HG03066 (cell line): ENCODE measurements at regions not wholly inside any gene's neighbourhood (a gene's known extent, or its start where the extent isn't known, plus 50 kb on each side); places are given as distances from the start of the nearest gene placed in this dataset.

Experiments
- ATAC-seq: cut with Tn5 transposase; IDR thresholded peaks from one replicate; pipeline ENCODE4 v1.9.1; 2021; ENCODE audit warnings: low read depth; ENCODE audit not compliant: unreplicated experiment

DNA sequence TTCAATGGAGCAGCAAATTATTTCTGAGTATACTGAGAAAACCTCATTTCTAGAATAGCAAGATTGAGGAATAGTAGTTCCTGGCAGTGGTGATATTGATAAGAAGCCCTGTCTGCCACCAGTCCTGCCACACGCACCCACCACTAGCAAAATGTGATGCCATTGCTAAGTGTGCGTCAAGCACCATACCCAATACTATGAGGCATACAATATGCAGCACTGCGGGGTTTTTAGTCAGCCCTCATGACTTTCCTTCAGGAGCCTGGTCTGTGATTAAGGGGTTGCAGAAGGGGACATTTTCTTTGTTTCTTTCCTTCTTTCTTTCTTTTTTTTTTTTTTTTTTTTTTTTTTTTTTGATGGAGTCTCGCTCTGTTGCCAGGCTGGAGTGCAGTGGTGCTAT is 128.7 kb upstream of the USP38 start:
- ATAC-seq: no peak

DNA sequence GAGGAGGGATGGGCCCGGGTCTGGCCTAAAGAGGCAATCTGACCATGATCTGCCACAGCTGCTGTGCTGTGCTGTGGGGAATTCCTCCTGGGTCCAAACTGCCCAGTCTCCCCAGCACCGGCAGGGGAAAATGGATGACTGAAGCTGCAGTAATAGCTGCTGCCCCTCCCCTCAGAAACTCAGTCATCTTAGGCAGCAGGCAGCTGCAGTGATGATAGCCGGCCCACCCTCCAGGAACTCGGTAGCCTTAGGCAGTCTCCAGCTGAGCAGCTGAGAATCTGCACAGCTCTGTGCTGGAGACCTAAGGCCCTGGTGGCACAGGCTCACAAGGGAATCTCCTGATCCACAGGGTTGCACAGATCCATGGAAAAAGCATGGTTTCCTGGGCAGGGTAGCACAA is 113.4 kb upstream of the USP38 start:
- ATAC-seq: no peak

DNA sequence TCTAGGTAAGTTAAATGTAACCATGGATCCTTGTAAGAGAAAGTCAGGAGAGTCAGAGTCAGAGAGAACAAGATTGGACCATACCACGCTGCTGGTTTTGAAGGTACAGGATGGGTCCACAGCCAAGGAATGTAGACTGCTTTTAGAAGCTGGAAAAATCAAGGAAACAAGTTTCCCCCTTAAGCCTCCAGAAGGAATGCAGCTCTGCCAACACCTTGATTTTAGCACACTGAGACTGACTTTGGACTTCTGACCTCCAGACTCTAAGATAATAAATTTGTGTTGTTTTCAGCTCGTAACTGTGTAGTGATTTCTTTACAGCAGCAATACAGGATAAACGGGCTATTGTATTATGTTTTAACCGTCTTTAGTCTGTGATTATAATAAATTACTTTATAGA is 108.0 kb upstream of the USP38 start:
- ATAC-seq: no peak

DNA sequence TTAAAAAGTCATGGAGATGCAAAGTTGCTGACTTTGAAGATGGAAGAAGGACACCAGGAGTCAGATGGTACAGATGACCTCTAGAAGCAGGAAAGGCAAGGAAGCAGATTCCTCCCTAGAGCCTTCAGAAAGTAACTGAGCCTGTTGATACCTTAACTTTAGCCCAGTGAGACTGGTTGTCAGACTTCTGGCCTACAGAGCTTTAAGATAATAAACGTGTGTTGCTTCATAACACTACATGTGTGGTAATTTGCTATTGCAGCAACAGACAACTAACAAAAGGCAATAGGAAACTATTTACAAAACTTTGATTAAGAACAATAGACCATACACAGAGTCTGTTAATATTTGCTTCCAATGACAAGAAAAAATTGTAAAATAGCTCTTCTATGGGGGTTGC is 102.0 kb upstream of the USP38 start:
- ATAC-seq: no peak

DNA sequence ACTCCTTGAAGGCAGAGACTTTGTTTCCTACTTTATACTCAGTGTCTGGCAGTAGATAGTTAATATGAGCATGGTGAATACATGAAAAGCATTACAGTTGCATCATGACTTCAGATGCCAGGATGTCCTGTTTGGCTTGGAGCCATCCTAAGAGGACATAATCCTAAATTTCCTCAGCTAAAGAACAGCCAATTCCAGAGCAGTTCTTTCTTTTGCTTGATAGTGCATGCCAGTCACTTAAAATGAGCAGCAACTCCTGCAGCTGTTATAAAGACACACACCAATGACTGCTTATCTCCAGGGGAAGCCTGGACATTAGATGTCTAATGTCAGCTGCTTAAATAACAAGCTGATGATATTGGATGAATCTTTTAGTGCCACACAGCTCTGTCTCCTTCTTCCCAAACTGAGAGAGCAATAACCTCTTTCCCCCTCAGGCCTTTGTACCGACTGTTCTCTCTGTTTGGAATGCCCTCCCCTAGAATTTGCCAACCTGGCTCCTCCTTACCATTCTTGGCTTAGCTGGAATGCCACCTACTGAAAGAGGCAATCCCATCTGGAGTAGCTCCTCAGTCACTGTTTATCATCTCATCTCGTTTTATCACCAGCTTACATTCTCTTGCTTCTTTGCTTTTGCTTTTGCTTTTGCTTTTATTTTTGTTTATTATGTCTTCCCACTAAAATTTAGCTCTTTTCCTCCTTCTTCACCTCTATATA is 100.8 kb upstream of the USP38 start:
- ATAC-seq: no peak

DNA sequence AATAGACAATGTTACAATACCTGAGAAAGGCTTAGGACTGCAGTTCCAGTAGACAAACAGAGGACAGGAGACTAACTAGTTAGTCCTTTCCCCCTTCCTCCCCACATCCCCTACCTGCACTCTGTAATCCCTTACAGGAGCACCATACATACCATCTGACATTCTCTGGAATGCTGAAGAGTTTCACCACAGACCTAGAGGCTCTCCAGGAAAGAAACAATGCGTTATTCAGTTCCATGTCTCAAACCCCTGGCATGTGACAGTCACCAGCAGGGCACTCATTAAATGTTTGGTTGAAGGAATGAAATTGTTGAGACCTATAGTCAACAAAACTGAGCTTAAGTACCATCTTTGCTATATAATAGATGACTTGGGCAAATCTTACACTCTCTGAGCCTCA is 100.2 kb upstream of the USP38 start:
- ATAC-seq: no peak

DNA sequence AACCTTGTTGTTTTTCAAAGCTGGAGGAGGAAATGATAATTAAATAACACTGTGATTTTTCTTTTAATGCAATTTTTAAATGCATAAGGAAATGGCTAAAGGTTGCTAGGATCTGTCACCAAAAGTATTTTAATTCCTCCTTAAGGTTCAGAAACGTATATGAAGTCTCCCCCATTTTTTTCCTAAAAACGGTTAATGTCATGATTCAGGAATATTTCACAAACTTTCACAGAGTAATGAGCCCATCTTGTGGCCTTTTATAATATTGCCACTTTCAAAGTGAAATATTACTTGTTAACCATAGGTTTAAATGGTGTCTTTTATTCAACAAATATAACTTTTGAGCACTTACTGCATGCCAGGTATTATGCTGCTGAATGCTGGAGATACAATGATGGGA is 99.5 kb upstream of the USP38 start:
- no peak for ATAC-seq

DNA sequence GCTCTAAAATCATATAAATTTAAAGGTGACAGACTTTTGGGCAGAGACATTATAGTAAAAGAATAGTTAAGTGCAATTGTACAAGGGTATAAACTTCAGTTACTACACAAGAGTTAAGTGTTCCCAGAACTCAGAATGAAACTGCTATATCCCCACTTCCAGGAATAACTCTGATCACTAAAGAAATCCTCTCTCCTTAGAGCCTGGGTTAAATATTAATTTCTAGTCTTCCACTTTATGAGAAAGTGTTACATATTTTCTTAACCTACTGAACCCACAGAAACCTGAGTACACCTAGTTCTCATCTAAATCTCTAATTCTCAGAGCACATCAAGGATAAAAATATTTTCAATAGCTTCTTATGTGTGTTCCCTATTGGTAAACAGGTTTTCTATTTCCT is 99.1 kb upstream of the USP38 start:
- no peak for ATAC-seq

DNA sequence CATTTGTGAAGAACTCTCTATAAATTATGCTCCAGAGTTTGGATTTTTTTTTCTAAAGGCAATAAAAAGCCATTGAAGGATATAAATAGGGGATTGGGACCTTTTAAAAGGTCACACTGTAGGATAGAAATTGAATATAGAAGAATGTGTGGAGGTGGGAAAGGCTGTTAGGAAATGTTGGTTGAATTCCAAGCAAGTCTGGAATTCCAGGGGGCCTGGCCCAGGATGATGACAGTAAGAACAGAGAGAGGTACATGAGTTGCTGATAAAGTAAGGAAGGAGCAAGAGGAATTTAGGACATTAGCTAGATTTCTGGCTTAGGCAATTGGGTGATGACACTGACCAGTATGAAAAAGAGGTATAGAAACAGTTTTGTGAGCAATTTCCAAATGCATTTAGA is 95.4 kb upstream of the USP38 start:
- ATAC-seq: no peak

DNA sequence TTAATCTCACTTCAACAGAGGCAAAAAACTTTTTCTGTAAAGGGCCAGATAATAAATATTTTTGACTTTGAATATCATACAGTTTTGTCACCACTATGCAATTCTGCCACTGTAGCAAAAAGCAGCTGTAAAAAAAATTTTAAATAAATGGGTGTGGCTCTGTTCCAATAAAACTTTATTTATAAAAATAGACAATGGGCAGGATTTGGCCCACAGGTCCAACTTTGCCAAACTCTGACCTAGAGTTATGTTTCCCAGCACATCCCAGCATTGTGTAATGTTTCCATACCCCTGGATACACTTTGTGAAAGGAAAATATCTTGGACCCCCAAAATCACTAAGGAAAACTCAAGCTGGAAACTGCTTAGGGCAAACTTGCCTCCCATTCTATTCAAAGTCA is 94.9 kb upstream of the USP38 start:
- no peak for ATAC-seq

DNA sequence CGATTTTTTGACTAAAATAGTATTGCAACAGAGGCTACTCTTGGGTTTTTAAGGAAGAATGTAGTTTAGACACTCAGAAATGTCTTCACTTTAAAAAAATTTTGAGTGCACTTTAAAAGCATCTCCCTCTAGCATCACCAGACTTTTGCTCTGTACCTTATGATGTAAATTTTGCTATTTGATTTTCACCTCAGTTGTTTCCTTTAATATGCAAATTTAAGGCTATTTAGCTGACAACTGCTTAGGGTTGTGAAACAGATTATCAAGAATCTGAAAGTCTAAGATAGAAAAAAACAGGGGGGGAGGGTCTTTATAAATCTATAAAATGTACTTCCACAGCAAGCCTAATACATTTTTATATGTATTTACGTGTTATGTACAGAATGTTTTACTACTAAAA is 92.9 kb upstream of the USP38 start:
- no peak for ATAC-seq

DNA sequence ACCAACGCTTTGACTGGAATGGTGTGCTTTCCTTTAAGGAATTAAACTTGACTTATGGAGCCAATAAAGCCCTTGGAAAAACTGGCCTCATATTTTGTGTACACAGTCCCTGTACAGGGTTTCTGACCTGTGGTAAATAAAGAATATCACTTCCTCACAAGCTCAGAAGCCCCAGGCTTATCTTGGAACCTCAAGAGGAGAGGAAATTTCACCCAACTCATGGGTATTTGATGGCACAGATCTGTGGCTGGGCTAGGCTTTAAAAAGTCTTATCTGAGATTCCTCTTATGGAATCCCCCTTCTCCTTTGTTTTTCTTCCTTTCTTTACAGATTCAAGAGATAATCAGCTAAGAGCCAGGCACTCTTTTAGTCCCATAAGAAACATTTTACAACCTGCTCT is 89.3 kb upstream of the USP38 start:
- no peak for ATAC-seq

DNA sequence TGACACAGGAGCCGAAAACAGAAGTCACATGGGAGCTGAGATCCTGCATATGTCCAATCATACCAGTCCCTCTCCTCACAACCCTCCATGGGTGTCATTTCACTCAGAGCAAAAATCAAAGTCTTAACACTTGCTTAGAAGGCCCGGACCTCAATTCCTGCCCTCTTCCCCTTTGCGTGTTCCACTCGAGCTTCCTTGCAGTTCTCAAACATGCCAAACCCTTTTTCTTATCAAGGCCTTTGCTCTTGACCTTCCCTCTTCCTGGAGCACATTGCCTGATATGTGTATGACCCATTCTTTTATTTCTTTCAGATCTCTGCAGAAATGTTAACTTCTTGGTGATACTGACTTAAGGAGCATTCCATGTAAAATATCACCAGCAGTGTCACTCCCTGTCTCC is 87.0 kb upstream of the USP38 start:
- no peak for ATAC-seq

DNA sequence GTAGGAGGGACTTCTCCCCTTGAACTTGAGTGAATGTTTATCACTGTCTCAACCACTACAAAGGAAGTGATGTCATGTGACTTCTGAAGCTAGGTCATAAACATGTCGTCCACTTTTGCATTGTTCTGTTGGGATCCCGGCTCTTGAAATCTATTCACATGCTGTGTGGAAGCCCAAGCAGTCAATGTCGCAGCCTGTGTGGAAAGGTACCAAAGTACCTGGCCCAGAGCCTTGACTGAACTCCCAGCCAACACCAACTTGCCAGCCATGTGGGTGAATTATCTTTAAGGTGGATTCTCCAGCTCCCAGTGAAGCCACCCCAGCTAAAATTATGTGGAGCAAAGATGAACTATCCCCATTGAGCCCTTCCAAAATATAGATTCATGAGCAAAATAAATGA is 85.0 kb upstream of the USP38 start:
- ATAC-seq: no peak

DNA sequence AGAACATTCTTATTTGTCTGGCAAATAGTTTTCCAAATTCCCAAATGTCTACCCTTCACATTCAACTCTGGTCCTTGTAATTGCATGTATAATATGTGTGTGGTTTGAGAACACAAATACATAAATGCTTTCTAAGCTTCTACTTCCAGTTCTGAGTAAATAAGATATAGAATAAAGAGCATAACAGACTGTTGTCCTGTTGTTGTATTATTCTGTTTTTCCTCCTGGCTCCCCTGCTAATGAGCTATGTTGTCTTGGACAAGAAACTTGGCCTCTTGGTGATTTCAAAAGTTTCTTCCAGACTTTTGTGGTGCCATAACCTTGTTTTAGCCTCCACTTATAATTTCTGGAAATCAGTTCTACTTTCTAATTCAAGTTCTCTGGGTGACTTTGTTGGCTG is 75.3 kb upstream of the USP38 start:
- ATAC-seq: no peak

DNA sequence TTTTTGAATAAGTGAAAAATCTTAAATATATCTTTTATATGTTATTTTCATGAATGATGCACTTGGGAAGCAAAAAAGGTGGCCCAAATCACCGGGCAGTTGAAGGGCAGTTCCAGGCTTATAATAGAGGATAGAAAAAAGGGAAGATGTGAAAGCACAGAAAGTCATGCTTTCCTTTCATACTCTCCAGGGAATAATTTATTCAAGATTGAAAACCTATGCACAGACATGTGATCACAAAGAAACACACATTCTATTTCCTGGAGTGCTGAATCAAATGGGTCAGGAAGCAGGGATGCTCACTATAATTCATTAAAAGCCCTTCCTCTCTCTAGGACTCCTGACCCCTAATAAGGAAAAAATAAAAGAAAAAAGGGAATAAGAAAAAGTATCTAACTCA is 66.1 kb upstream of the USP38 start:
- no peak for ATAC-seq

DNA sequence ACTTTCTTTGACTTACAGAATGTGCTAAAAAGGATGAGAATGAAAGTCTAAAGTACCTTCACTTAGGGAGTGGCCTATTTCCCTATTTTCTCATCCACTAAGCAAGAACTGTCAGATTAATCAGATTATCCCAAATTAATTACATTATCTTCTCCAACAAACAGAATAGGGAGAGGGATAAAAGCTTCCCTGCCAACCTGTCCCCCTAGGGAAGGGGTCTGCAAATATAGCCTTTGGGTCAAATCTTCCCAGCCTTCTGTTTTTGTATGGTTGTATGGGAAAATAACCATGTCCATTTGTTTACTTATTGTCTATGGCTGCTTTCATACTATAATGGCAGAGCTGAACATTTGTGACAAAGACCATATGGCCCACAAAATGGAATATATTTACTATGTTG is 57.1 kb upstream of the USP38 start:
- no peak for ATAC-seq

DNA sequence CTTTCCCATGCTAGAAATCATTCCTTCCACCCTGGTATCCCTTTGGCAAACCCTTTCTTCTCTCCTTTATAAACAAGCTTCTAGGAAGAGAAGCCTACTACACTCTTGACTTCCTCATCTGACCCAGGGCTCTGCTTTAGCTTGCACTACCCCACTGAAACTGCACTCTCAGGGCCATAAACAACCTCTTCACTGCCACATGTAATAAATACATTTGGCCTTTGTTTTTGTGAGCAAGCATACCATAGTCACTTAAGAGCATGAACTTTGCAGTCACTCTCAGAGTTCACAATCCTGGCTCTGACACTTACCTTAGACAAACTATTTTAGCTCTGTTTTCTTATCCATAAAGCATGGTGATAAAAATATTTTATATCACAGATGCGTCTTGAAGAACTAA is 50.7 kb upstream of the USP38 start:
- no peak for ATAC-seq
